ENCODE measurements at regions not wholly inside any gene's neighbourhood (a gene's known extent, or its start where the extent isn't known, plus 50 kb on each side); places are given as distances from the start of the nearest gene placed in this dataset.

DNA sequence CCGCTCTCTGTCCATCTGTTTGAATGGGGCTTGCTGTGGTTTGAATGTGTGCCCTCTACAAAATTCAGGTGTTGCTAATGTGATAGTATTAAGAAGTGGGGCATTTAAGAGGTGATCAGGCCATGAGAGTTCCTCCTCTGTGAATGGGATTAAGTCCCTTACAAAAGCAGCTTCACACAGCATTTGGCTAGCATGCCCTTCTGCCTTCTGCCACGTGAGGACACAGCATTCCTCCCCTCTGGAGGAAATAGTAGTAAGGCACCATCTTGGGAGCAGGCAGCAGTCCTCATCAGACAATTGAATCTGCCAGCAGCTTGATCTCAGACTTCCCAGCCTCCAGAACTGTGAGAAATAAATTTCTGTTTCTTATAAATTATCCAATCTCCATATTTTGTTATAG, 540.2 kb downstream of the CSNK1G3 start:
- H3K4me1 ChIP-seq (ENCODE audit: control insufficient read depth, extremely low read depth, insufficient read depth, low read length), result no peaks in the 10 kb centered on the region
- no peaks in the 10 kb centered on the region for H4K20me1 ChIP-seq (ENCODE audit: control insufficient read depth, extremely low read depth, insufficient read depth, low read length)
- no peak overlapping the region for H3K4me3 ChIP-seq (replicated peaks in 1 of 4; ENCODE audit: control extremely low read depth in 1 of 4, insufficient read depth in 1 of 4, low read depth in 3 of 4, low read length in 4 of 4)
- H3K9me3 ChIP-seq (ENCODE audit: control insufficient read depth, insufficient read depth, low read depth, low read length), result no peaks in the 10 kb centered on the region
- H2AFZ ChIP-seq (ENCODE audit: low read length), result no peak overlapping the region
- no peak overlapping the region for H3K9ac ChIP-seq (ENCODE audit: insufficient read depth, low read length)
- H3K27ac ChIP-seq (ENCODE audit: insufficient read depth, low read length), result no peak overlapping the region
- H3K27me3 ChIP-seq (ENCODE audit: control insufficient read depth, insufficient read depth, low read length), result no peaks in the 10 kb centered on the region
- H3K79me2 ChIP-seq (ENCODE audit: control insufficient read depth, insufficient read depth, low read length), result no peaks in the 10 kb centered on the region
- DNase-seq (ENCODE audit: low read depth in 2 of 2), result no peak
- TF ChIP-seq EZH2 (IDR thresholded peaks at IDR 0.05; ENCODE audit: low read length, missing control alignments), result no peak
- TF ChIP-seq, protein P1, sequence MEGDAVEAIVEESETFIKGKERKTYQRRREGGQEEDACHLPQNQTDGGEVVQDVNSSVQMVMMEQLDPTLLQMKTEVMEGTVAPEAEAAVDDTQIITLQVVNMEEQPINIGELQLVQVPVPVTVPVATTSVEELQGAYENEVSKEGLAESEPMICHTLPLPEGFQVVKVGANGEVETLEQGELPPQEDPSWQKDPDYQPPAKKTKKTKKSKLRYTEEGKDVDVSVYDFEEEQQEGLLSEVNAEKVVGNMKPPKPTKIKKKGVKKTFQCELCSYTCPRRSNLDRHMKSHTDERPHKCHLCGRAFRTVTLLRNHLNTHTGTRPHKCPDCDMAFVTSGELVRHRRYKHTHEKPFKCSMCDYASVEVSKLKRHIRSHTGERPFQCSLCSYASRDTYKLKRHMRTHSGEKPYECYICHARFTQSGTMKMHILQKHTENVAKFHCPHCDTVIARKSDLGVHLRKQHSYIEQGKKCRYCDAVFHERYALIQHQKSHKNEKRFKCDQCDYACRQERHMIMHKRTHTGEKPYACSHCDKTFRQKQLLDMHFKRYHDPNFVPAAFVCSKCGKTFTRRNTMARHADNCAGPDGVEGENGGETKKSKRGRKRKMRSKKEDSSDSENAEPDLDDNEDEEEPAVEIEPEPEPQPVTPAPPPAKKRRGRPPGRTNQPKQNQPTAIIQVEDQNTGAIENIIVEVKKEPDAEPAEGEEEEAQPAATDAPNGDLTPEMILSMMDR (conservative IDR thresholded peaks at IDR 0.05 in 1 of 2, IDR thresholded peaks at IDR 0.05 in 1 of 2; ENCODE audit: low read depth in 1 of 2, low read length in 2 of 2), result no peak
- H3K36me3 ChIP-seq (ENCODE audit: control insufficient read depth, insufficient read depth, low read length), result no peaks in the 10 kb centered on the region
- H3K4me2 ChIP-seq (ENCODE audit: extremely low read depth, insufficient read depth, low read length), result no peak overlapping the region

DNA sequence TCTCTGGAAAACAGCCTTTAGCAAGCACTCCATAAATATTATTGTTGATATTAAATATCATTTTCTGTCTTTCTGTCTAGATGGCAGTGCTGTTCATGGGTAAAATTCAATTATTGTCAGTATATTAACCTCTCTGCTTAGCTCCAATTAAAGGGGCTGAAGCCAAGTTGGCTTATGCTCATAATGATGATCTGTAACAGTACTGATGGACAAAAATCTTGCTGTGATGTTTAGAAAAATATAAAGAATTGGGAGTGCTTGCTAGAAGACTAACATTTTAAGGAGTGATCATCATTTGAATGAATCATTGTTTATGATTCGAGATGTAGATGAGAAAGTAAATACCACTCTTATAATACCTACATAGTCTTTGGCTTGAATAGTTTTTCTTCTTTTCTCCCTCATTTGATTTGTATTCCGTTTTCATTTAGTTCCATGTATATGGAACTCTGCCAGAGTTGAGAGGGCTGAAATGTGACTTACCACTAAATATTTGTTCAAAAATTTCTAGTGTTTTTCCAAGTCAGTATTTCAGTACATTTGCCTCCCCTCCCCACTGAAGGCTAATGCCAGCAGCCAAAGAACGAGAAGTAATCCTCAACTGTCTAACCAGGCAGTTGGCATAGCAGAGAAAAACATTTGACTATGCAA, 538.3 kb downstream of the CSNK1G3 start:
- Histone ChIP-seq H3K79me2 (ENCODE audit: control insufficient read depth, insufficient read depth, low read length) (no peaks in the 10 kb centered on the region), H3K9ac (ENCODE audit: insufficient read depth, low read length) (no peak overlapping the region), H3K27me3 (ENCODE audit: control insufficient read depth, insufficient read depth, low read length) (no peaks in the 10 kb centered on the region), H4K20me1 (ENCODE audit: control insufficient read depth, extremely low read depth, insufficient read depth, low read length) (no peaks in the 10 kb centered on the region), H3K4me2 (ENCODE audit: extremely low read depth, insufficient read depth, low read length) (no peak overlapping the region), H3K4me3 (replicated peaks in 1 of 4; ENCODE audit: control extremely low read depth in 1 of 4, insufficient read depth in 1 of 4, low read depth in 3 of 4, low read length in 4 of 4) (no peak overlapping the region), H3K4me1 (ENCODE audit: control insufficient read depth, extremely low read depth, insufficient read depth, low read length) (no peaks in the 10 kb centered on the region), H3K27ac (ENCODE audit: insufficient read depth, low read length) (no peak overlapping the region), H3K9me3 (ENCODE audit: control insufficient read depth, insufficient read depth, low read depth, low read length) (no peaks in the 10 kb centered on the region), H3K36me3 (ENCODE audit: control insufficient read depth, insufficient read depth, low read length) (no peaks in the 10 kb centered on the region), H2AFZ (ENCODE audit: low read length) (no peak overlapping the region)
- TF ChIP-seq, protein P1 (conservative IDR thresholded peaks at IDR 0.05 in 1 of 2, IDR thresholded peaks at IDR 0.05 in 1 of 2; ENCODE audit: low read depth in 1 of 2, low read length in 2 of 2), result no peak
- no peak for TF ChIP-seq EZH2 (IDR thresholded peaks at IDR 0.05; ENCODE audit: low read length, missing control alignments)
- no peak for DNase-seq (ENCODE audit: low read depth in 2 of 2)

DNA sequence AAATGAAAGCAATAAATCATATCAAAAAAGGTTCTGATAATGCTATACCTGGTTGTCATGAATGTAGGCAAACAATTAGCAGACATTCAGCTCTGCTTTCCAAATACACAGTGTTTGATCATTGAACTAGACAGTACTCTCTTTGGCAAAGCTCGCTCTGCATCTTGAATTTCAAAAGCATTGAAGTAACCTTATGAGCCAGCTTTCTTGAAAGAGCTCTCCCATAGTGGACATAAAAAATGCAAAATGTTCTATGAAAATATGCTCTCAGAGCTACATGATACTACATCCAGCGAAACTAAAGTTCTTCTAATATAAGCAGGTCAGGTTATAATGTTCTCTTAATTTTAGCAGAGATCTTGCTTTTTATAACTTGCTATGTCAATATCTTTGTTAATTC, 533.4 kb downstream of the CSNK1G3 start:
- no peak for TF ChIP-seq EZH2 (IDR thresholded peaks at IDR 0.05; ENCODE audit: low read length, missing control alignments)
- TF ChIP-seq, protein P1 (conservative IDR thresholded peaks at IDR 0.05 in 1 of 2, IDR thresholded peaks at IDR 0.05 in 1 of 2; ENCODE audit: low read depth in 1 of 2, low read length in 2 of 2), result no peak
- no peak overlapping the region for H3K4me3 ChIP-seq (replicated peaks in 1 of 4; ENCODE audit: control extremely low read depth in 1 of 4, insufficient read depth in 1 of 4, low read depth in 3 of 4, low read length in 4 of 4)

More for the DNA sequence above, 533.4 kb downstream of the CSNK1G3 start:
- no peaks in the 10 kb centered on the region for H3K27me3 ChIP-seq (ENCODE audit: control insufficient read depth, insufficient read depth, low read length)
- H3K36me3 ChIP-seq (ENCODE audit: control insufficient read depth, insufficient read depth, low read length), result no peaks in the 10 kb centered on the region
- H3K9ac ChIP-seq (ENCODE audit: insufficient read depth, low read length), result no peak overlapping the region
- no peak overlapping the region for H3K27ac ChIP-seq (ENCODE audit: insufficient read depth, low read length)
- H3K9me3 ChIP-seq (ENCODE audit: control insufficient read depth, insufficient read depth, low read depth, low read length), result no peaks in the 10 kb centered on the region
- H2AFZ ChIP-seq (ENCODE audit: low read length), result no peak overlapping the region
- DNase-seq (ENCODE audit: low read depth in 2 of 2), result no peak
- no peaks in the 10 kb centered on the region for H3K79me2 ChIP-seq (ENCODE audit: control insufficient read depth, insufficient read depth, low read length)
- H3K4me2 ChIP-seq (ENCODE audit: extremely low read depth, insufficient read depth, low read length), result no peak overlapping the region
- no peaks in the 10 kb centered on the region for H3K4me1 ChIP-seq (ENCODE audit: control insufficient read depth, extremely low read depth, insufficient read depth, low read length)
- no peaks in the 10 kb centered on the region for H4K20me1 ChIP-seq (ENCODE audit: control insufficient read depth, extremely low read depth, insufficient read depth, low read length)

Data from fibroblast of lung (primary cell).